ENCODE measurements at regions not wholly inside any gene's neighbourhood (a gene's known extent, or its start where the extent isn't known, plus 50 kb on each side); places are given as distances from the start of the nearest gene placed in this dataset.

- TF ChIP-seq CTCF (IDR thresholded peaks at IDR 0.05) (no peak), POLR2AphosphoS5 (IDR thresholded peaks at IDR 0.05) (no peak), POLR2A (IDR thresholded peaks at IDR 0.05) (no peak)
Observed at GRCh38 chr10:132117636-132118190, 52.0 kb downstream of the JAKMIP3 start.

Measured in upper lobe of left lung (tissue), 4 donors.